Liver (tissue), 3 donors: ENCODE measurements at regions not wholly inside any gene's neighbourhood (a gene's known extent, or its start where the extent isn't known, plus 50 kb on each side); places are given as distances from the start of the nearest gene placed in this dataset.

Source experiments
- RAD21 ChIP-seq, 2 donors: IDR thresholded peaks; 2 replicates each; pipeline ENCODE4 v1.6.1; 2016; ENCODE audit warnings: antibody characterized with exemption in 2 of 2, mild to moderate bottlenecking in 2 of 2
- TF ChIP-seq, protein P1 (sequence below): fragments of 150-350 bp; IDR thresholded peaks from 2 replicates; pipeline ENCODE4 v1.5.1; 2017; ENCODE audit warnings: improper control_type of control experiment, low read depth, low read length; ENCODE audit not compliant: missing input control
- TF ChIP-seq, protein P2 (sequence below): IDR thresholded peaks from 2 replicates; pipeline ENCODE4 v1.6.1; 2016; ENCODE audit warnings: antibody characterized with exemption
- donor health status: healthy.
- donor health status: healthy.

DNA sequence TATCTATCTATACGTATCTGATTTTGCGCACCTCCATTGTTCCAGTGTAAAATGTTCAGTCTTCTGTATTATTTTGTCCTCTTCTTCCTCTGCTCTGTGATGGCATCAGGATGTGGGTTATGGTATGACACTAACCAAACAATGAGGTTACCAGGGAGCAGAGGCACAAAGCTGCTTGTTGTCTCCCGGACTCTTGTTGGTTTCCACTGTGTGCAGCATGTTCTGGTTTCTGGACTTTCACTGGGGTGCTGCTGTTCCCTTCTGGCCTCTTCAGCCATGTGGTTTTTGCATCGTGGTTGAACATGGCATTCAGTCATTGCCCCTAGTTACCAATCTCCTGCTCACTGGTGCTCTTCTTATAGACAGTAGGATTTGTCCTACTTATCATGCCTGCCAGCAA, 665.9 kb downstream of the CBLN2 start:
- TF ChIP-seq, protein P1, sequence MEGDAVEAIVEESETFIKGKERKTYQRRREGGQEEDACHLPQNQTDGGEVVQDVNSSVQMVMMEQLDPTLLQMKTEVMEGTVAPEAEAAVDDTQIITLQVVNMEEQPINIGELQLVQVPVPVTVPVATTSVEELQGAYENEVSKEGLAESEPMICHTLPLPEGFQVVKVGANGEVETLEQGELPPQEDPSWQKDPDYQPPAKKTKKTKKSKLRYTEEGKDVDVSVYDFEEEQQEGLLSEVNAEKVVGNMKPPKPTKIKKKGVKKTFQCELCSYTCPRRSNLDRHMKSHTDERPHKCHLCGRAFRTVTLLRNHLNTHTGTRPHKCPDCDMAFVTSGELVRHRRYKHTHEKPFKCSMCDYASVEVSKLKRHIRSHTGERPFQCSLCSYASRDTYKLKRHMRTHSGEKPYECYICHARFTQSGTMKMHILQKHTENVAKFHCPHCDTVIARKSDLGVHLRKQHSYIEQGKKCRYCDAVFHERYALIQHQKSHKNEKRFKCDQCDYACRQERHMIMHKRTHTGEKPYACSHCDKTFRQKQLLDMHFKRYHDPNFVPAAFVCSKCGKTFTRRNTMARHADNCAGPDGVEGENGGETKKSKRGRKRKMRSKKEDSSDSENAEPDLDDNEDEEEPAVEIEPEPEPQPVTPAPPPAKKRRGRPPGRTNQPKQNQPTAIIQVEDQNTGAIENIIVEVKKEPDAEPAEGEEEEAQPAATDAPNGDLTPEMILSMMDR = no peak
- no peak for TF ChIP-seq RAD21 (IDR thresholded peaks at IDR 0.05)
- TF ChIP-seq, protein P2, sequence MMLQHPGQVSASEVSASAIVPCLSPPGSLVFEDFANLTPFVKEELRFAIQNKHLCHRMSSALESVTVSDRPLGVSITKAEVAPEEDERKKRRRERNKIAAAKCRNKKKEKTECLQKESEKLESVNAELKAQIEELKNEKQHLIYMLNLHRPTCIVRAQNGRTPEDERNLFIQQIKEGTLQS = no peak
